Amygdala (tissue), 56 donors: ENCODE measurements at regions not wholly inside any gene's neighbourhood (a gene's known extent, or its start where the extent isn't known, plus 50 kb on each side); places are given as distances from the start of the nearest gene placed in this dataset.
"Not testable (repeated sequence)": the region's sequence is repeated elsewhere in the genome, so short reads cannot be mapped to it uniquely, and the experiment has no call there.

Experiments
- DNase-seq, 56 donors: peaks; one replicate each; lab custom pipeline; 2025; lab: John Stamatoyannopoulos, UW

DNA sequence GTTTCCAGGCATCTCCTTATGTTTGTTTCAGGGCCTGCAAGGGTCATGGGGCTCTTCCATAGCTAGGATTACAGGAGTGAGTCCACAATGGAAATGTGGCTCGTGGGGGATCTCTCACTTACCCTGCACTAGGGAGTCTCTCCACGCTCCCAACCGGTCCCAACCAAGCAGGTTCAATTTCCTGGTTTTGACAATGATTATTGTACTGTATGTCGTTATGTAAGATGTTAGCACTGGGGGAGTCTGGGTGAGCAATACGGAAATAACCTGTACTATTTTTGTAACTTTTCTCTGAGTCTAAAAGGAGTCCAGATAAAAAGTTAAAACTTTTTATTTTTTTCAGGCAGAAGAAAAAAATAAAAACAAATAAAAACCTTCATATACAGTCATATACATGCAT lies 325.7 kb upstream of the RGS6 start:
- DNase-seq = no peak

DNA sequence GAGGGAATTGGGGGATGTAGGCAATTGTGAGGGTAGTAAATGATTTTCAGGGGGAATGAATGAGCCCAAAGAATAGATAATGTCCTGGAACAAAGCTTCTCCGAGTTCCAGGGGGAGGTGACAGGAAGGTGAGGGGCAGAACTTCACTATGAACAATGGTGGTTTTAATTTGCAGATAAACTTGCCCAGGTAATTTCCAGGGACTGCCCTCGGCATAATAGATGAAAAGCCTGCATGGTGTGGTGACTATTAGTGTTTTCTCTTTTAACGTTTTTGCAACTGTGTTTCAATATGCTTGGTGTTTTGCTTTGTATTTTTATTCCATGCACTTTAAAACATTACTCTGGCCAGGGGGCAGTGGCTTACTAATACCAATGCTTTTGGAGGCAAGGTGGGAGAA lies 325.2 kb upstream of the RGS6 start:
- DNase-seq = no peak

- no peak for DNase-seq
Observed at GRCh38 chr14:71610149-71610548, 322.1 kb upstream of the RGS6 start.

DNA sequence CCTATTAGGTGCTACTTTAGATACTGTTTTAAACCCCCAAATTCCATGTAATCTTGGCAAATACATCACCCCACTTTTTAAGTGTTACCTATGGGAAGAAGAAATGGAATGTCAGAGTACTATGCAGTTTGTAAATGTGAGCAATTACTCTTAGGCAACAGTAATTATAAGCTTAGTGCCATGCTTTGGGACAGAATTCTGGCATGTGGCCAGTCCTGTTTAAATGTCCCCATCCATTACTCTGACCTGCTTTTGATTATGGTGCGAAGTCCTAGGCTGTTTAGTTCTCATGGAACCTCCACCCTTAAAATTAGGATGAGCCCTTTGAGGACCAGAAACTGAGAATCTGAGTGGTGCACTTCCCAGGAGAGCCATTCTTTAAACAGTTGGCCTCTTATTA lies 321.4 kb upstream of the RGS6 start:
- DNase-seq = no peak

- DNase-seq = no peak
Observed at GRCh38 chr14:71613168-71613567, 319.1 kb upstream of the RGS6 start.

GRCh38 chr14:71616013-71616412 lies 316.2 kb upstream of the RGS6 start:
- no peak for DNase-seq

- DNase-seq = no peak
Observed at GRCh38 chr14:71618047-71618446, 314.2 kb upstream of the RGS6 start.

DNA sequence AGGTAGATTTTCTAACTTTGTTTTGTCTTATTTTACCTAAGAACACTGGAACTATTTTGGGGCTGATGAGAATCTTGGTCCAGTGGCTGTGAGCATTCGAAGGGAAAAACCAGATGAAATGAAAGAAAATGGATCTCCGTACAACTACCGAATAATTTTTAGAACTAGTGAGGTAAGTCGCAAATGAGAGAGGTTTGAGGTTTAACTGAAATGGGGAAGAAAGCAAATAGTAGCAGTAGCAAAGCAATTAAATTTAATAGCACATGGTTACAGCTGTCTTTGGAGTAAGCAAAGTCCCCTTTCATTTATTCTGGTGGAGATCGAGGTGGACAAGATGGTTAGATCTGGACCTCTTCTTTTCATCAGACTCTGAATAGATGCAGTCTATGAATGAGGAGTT lies 313.5 kb upstream of the RGS6 start:
- no peak for DNase-seq

GRCh38 chr14:71619472-71619871 lies 312.8 kb upstream of the RGS6 start:
- DNase-seq = no peak

- DNase-seq = no peak
Observed at GRCh38 chr14:71620401-71620800, 311.8 kb upstream of the RGS6 start.

DNA sequence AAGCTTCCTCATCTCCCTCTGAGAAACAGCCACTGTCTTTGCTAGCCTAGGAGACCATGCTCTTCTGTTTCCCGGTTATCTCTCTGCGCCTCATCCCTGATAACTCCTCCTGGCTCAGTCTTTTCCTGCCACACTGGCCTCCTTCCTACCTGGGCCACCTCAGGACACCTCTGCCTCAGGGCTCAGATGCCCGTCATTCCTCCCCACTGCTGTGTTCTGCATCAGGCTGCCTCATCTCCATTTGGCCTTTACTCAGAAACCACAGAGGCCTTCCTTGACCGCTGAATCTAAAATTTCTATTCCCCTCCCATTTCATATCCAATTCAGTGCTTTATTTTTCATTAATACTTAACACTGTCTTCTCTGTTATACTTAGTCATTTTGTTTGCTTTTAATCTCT lies 311.0 kb upstream of the RGS6 start:
- no peak for DNase-seq

GRCh38 chr14:71621980-71622605 lies 310.1 kb upstream of the RGS6 start:
- no peak for DNase-seq

DNA sequence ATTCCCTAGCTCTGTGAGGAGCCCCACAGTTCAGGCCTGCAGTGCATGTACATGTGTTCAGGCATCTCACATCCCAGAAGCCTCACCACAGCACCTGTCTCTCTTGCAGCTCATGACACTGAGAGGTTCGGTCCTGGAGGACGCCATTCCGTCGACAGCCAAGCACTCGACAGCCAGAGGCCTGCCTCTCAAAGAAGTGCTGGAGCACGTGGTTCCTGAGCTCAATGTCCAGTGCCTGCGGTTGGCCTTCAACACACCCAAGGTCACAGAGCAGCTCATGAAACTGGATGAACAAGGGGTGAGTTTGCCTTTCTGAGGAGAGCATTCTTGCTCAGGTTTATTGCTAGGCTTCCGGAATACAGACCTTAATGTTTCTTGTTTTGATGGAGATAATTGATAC lies 308.3 kb upstream of the RGS6 start:
- no peak for DNase-seq

DNA sequence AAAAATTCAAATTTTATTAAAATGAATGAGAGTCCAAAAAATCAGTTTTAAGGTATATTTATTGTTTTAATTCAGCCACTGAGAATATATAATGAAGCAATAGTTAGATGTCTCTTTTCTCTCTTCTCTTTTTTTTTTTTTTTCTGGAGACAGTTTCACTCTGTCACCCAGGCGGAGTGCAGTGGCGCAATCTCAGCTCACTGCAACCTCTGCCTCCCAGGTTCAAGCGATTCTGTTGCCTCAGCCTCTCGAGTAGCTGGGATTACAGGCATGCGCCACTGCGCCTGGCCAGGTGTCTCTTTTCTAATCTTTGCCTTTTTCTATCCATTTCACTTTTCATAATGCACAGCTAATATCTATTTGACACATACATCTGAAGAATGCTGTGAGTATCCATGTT lies 307.1 kb upstream of the RGS6 start:
- no peak for DNase-seq

DNA sequence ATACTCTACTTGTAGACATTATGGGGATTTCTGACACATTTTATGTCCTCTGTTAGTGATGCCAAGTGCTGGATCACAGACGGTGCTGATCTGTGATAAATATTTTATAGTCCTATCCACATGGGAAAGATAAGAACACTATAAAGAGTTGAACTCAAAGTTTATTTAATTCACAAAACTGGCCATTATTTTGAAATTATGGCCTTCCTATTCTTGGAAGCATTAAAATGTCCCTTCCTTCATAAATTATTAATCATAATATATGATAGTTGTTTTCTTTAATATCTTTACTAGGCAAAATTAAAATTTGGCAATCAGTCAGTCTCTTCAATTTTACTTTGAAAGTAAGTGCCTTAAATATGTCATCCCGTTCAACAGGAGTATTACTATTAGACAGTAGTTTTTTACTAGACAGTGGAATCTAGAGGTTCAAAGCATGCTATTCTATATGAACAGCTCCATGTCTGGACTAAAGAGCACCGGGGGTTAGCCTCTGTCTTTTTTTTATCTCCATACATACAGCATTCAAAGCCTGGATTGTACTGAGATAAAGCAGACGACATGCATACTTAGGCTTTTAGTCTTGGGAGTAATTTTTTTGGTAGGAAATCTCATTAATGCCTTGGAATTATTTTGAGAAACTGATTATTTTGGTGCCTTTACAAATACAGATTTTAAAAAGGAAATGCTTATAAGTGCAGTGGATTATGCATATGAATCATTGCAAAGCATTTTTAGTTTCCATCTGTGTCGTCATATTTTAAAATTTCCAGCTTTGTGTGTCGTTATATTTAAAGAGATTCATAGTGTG lies 306.1 kb upstream of the RGS6 start:
- no peak for DNase-seq

DNA sequence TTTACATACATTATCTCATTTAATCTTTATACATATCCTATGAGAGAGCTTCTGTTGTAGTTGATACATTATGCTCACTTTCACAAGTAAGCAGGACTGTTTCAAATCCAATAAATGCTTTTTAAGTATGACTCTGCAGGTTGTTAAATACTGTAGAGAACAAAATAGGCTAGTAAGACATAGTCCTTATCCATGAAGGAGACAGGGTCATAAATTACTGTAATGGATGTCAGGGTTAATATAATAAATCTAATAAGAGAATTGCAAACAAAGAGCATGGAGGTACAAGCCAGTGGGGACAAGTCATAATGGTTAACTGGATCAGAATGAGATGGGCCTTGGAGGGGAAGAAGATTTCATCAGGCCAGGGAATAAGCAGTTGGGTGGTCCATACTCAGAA lies 303.8 kb upstream of the RGS6 start:
- DNase-seq = no peak

DNA sequence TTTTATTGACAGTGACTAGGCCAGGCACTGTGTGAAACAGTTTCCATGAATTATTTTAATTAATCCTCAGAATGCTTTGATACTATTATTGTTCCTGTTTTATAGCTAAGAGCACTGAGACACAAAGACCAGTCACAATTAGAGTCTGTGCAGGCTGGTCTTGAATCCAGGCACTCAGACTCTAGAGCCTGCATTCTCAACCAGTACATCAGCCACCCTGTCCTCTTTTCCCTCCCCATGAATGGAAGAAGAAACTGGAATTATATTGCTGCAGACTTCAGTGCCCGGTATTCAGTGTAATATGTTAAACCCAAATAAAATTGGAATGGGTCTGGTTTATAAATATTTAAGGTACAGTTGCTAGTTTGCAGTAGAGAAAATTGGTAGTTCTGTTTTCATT lies 303.0 kb upstream of the RGS6 start:
- DNase-seq = no peak

- peak in 1 of 56 donors; percentile 5 for DNase-seq
Observed at GRCh38 chr14:71629765-71630492, 302.3 kb upstream of the RGS6 start.

GRCh38 chr14:71631030-71631429 lies 301.2 kb upstream of the RGS6 start:
- DNase-seq = not testable (repeated sequence)

DNA sequence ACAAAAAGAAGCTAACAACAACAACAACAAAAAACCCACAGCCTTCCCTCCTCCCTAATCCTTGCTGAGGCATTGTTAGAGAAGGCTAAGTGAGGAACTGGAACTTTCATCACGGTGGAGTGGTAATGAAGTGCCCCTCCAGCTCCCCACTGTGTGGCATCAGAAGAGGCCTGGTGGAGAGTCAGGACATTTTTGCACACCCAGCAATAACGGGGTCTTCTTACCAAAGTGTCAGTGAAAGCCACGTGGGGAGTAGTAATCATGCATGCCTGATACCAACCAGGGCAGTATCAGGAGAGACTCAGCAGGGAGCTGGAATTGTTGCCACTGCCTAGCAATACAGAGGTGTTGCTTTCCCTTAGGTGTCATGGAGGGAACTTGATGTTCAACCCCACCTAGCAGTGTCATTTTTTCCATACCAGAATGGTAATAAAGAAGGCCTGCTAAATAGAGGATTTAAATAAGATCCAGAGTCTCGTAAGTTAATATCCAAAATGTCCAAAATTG lies 299.7 kb upstream of the RGS6 start:
- no peak for DNase-seq

DNA sequence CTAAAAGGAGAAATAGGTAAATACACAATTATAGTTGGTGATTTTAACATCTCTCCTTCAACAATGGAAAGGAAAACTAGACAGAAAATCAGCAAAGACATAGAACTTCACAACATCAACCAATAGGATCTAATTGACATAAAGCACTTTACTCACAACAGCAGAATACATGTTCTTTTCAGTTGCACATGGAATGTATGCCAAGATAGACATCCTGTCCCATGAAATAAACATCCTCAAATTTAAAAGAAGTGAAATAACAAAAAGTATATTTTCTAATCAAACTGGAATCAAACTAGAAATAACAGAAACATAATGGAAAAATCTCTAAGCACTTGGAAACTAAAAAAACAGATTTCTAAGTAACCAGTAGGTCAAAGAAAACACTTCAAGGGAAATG lies 296.2 kb upstream of the RGS6 start:
- no peak for DNase-seq
